Panc1 (cell line): ENCODE measurements at regions not wholly inside any gene's neighbourhood (a gene's known extent, or its start where the extent isn't known, plus 50 kb on each side); places are given as distances from the start of the nearest gene placed in this dataset.

ENCODE experiments used
- ATAC-seq: fragments of 200-7000 bp; cut with Tn5 transposase; 2 replicates; pipeline ENCODE4 v1.9.1; 2020; ENCODE audit warnings: mild to moderate bottlenecking, moderate library complexity
- BruUV-seq: library from RNA; stranded (reverse); fragments of 400-500 nt; replicated peaks from 2 replicates; lab custom pipeline; 2021; lab: Mats Ljungman, UMichigan
- CTCF ChIA-PET: fragments of 300-600 bp; sonication (Branson Sonifier 250); formaldehyde crosslinking; loops from one replicate; lab custom pipeline; 2022; ENCODE audit warnings: antibody characterized with exemption; lab: Charles Lee
- POLR2A ChIA-PET: fragments of 300-600 bp; sonication (Branson Sonifier 250); formaldehyde crosslinking; loops from one replicate; lab custom pipeline; 2022; ENCODE audit warnings: antibody characterized with exemption; lab: Charles Lee
- DNase-seq: peaks from one replicate; pipeline ENCODE4 v3.0.0-alpha.2; 2010; ENCODE audit warnings: low read depth, low spot score
- H3K27ac ChIP-seq: 2 replicates; pipeline ENCODE4 v1.5.1; 2011; ENCODE audit warnings: mild to moderate bottlenecking, low read length, inconsistent platforms
- H3K27me3 ChIP-seq: fragments of 200-500 bp; sonication (Bioruptor generic); 2 replicates; pipeline ENCODE4 v1.6.0; 2014; ENCODE audit warnings: low read length, inconsistent platforms; ENCODE audit not compliant: control insufficient read depth, insufficient read depth
- H3K36me3 ChIP-seq: fragments of 200-500 bp; sonication (Bioruptor generic); 2 replicates; pipeline ENCODE4 v1.5.1; 2014; ENCODE audit warnings: inconsistent platforms, mild to moderate bottlenecking, low read length, moderate library complexity; ENCODE audit not compliant: control insufficient read depth, insufficient read depth
- H3K4me1 ChIP-seq: 2 replicates; pipeline ENCODE4 v1.5.1; 2011; ENCODE audit warnings: inconsistent platforms, mild to moderate bottlenecking, low read length, moderate library complexity; ENCODE audit not compliant: control insufficient read depth, insufficient read depth
- H3K4me3 ChIP-seq, 2 experiments: 2 replicates each; pipeline ENCODE4 v1.5.1; 2011 to 2012; ENCODE audit warnings: low read depth in 2 of 2, low read length in 2 of 2, mild to moderate bottlenecking in 2 of 2, inconsistent platforms in 1 of 2, moderate library complexity in 1 of 2
- H3K9me3 ChIP-seq: fragments of 200-500 bp; sonication (Bioruptor generic); 2 replicates; pipeline ENCODE4 v1.5.1; 2014; ENCODE audit warnings: low read depth, mild to moderate bottlenecking, inconsistent platforms, low read length, moderate library complexity; ENCODE audit not compliant: control insufficient read depth, insufficient read depth
- CTCF ChIP-seq: fragments of 450-650 bp; IDR thresholded peaks from 2 replicates; pipeline ENCODE4 v1.5.1; 2017; ENCODE audit warnings: mild to moderate bottlenecking
- POLR2AphosphoS5 ChIP-seq: IDR thresholded peaks from 2 replicates; pipeline ENCODE4 v1.6.1; 2012; ENCODE audit warnings: mild to moderate bottlenecking, low read depth, low read length, moderate library complexity
- REST ChIP-seq, 2 experiments: IDR thresholded peaks; 2 replicates each; pipeline ENCODE4 v1.6.1; 2011 to 2012; ENCODE audit warnings: low read depth in 2 of 2, control low read depth in 1 of 2, low read length in 1 of 2, mild to moderate bottlenecking in 1 of 2, moderate library complexity in 1 of 2; ENCODE audit not compliant: insufficient read depth in 1 of 2
- SIN3A ChIP-seq: IDR thresholded peaks from 2 replicates; pipeline ENCODE4 v1.6.1; 2012; ENCODE audit warnings: low read depth, mild to moderate bottlenecking, low read length, moderate library complexity, borderline replicate concordance; ENCODE audit not compliant: insufficient read depth
- TCF7L2 ChIP-seq: IDR thresholded peaks from 2 replicates; pipeline ENCODE4 v1.6.1; 2011; ENCODE audit warnings: mild to moderate bottlenecking, low read depth, low read length, inconsistent platforms
- in situ Hi-C: cut with HindIII; loops from 2 replicates; pipeline ENCODE4 v1.10.0; 2016; ENCODE audit warnings: low sequenced_read_pairs, low pct_unique_long_range_greater_than_20kb
- intact Hi-C: fragments of 100-400 bp; cut with micrococcal nuclease; formaldehyde crosslinking; loops from one replicate; pipeline ENCODE4 v1.10.0; 2022; ENCODE audit not compliant: unreplicated experiment

- POLR2A ChIA-PET, result no interaction called here
- Histone ChIP-seq H3K36me3 (no peaks in the 10 kb centered on the region), H3K4me3 (no peak overlapping the region), H3K27me3 (no peaks in the 10 kb centered on the region), H3K27ac (no peak overlapping the region), H3K9me3 (peaks cover 19% of the 10 kb centered on the region), H3K4me1 (no peaks in the 10 kb centered on the region)
- no TSS peak for BruUV-seq
- ATAC-seq (no peak), DNase-seq (no peak)
- in situ Hi-C loops (no loop called here), intact Hi-C loops (no loop called here)
- CTCF ChIA-PET, result no interaction called here
- TF ChIP-seq TCF7L2 (no peak), CTCF (no peak), SIN3A (no peak), POLR2AphosphoS5 (no peak), REST (IDR thresholded peaks at IDR 0.05; ENCODE audit: insufficient read depth in 1 of 2, low read depth in 2 of 2, low read length in 1 of 2) (no peak)
Observed at GRCh38 chr3:134082582-134082981, 52.9 kb upstream of the SLCO2A1 start.

GRCh38 chr3:134081211-134081610 lies 51.5 kb upstream of the SLCO2A1 start:
- no TSS peak for BruUV-seq
- H3K27me3 ChIP-seq, result no peaks in the 10 kb centered on the region
- intact Hi-C loops, result no loop called here
- in situ Hi-C loops, result no loop called here
- H3K4me3 ChIP-seq, result no peak overlapping the region
- TF ChIP-seq REST (IDR thresholded peaks at IDR 0.05; ENCODE audit: insufficient read depth in 1 of 2, low read depth in 2 of 2, low read length in 1 of 2) (no peak), SIN3A (no peak), POLR2AphosphoS5 (no peak), TCF7L2 (no peak), CTCF (no peak)
- ChIA-PET CTCF (no interaction called here), POLR2A (no interaction called here)
- H3K4me1 ChIP-seq, result no peaks in the 10 kb centered on the region
- peaks cover 19% of the 10 kb centered on the region for H3K9me3 ChIP-seq
- ATAC-seq, result no peak
- no peak for DNase-seq
- H3K27ac ChIP-seq, result no peak overlapping the region
- H3K36me3 ChIP-seq, result no peaks in the 10 kb centered on the region
